Gastroesophageal sphincter (tissue), 4 donors: ENCODE measurements at regions not wholly inside any gene's neighbourhood (a gene's known extent, or its start where the extent isn't known, plus 50 kb on each side); places are given as distances from the start of the nearest gene placed in this dataset.

Source experiments
- ATAC-seq: fragments of 150-250 bp; one replicate; pipeline ENCODE4 v1.9.1; 2016; ENCODE audit warnings: mild to moderate bottlenecking, moderate library complexity
- H3K27ac ChIP-seq, 4 donors: fragments of 200-600 bp; sonication (generic) in 3 of 4; 1 replicate in 3 of 4; 2 replicates in 1 of 4; pipeline ENCODE4 v1.5.1; 2016 to 2019
- H3K27me3 ChIP-seq: fragments of 200-600 bp; sonication (generic); one replicate; pipeline ENCODE4 v1.5.1; 2019
- H3K36me3 ChIP-seq, 2 donors: fragments of 200-600 bp; sonication (generic); one replicate each; pipeline ENCODE4 v1.5.1; 2019; ENCODE audit warnings: control low read depth in 1 of 2
- H3K4me1 ChIP-seq, 3 donors: fragments of 200-600 bp; sonication (generic); 1 replicate in 2 of 3; 2 replicates in 1 of 3; pipeline ENCODE4 v1.5.1; 2016 to 2019; ENCODE audit warnings: control low read depth in 2 of 3
- H3K4me3 ChIP-seq, 2 donors: fragments of 200-600 bp; sonication (generic); one replicate each; pipeline ENCODE4 v1.5.1; 2019; ENCODE audit warnings: mild to moderate bottlenecking in 1 of 2, moderate library complexity in 1 of 2
- H3K9me3 ChIP-seq, 3 donors: fragments of 200-600 bp; sonication (generic); one replicate each; pipeline ENCODE4 v1.5.1; 2017 to 2019; ENCODE audit warnings: control low read depth in 2 of 3
- CTCF ChIP-seq, 4 experiments: fragments of 200-600 bp in 2 of 4; fragments of 450-650 bp in 2 of 4; sonication (generic) in 1 of 4; IDR thresholded peaks; one replicate each; pipeline ENCODE4 v1.5.1; 2017 to 2019; ENCODE audit warnings: antibody characterized with exemption in 4 of 4, mild to moderate bottlenecking in 2 of 4, moderate library complexity in 2 of 4
- EP300 ChIP-seq: sonication (generic); formaldehyde crosslinking; IDR thresholded peaks from one replicate; pipeline ENCODE4 v1.6.1; 2017; ENCODE audit warnings: antibody characterized with exemption, mild to moderate bottlenecking
- POLR2A ChIP-seq, 2 donors: fragments of 450-650 bp; IDR thresholded peaks; one replicate each; pipeline ENCODE4 v1.6.1; 2017; ENCODE audit warnings: antibody characterized with exemption in 2 of 2, mild to moderate bottlenecking in 2 of 2, moderate library complexity in 1 of 2
- POLR2AphosphoS5 ChIP-seq: sonication (generic); formaldehyde crosslinking; IDR thresholded peaks from one replicate; pipeline ENCODE4 v1.6.1; 2017; ENCODE audit warnings: antibody characterized with exemption
- WGBS, 2 donors: methylation state at CpG; one replicate each; pipeline ENCODE4 v1.1.5; 2018; ENCODE audit warnings: low coverage in 1 of 2; 5-methylcytosine and 5-hydroxymethylcytosine counted together

GRCh38 chr2:120874888-120875275 lies 139.2 kb downstream of the GLI2 start:
- WGBS, 2 donors = 80% methylated on average over 1 of the region's 5 CpGs; no CpG with 5 or more reads in 1 of the 2 donors
- no peaks in the 10 kb centered on the region for H3K36me3 ChIP-seq
- no peak for ATAC-seq
- no peak overlapping the region for H3K27ac ChIP-seq
- H3K27me3 ChIP-seq = no peaks in the 10 kb centered on the region
- H3K4me3 ChIP-seq = no peak overlapping the region
- peaks cover 0 to 29% (median 0%) of the 10 kb centered on the region in 3 donors for H3K4me1 ChIP-seq
- no peaks in the 10 kb centered on the region for H3K9me3 ChIP-seq
- TF ChIP-seq EP300 (no peak), CTCF (IDR thresholded peaks at IDR 0.05) (no peak), POLR2A (IDR thresholded peaks at IDR 0.05) (no peak), POLR2AphosphoS5 (no peak)

GRCh38 chr2:120875431-120875830 lies 139.8 kb downstream of the GLI2 start:
- no peak for ATAC-seq
- H3K27me3 ChIP-seq = no peaks in the 10 kb centered on the region
- WGBS, 2 donors = 55 to 65% methylated on average over 7 to 8 of the region's 11 CpGs
- H3K36me3 ChIP-seq = no peaks in the 10 kb centered on the region
- no peak for TF ChIP-seq EP300
- no peak for TF ChIP-seq CTCF (IDR thresholded peaks at IDR 0.05)
- TF ChIP-seq POLR2A (IDR thresholded peaks at IDR 0.05) = no peak
- H3K4me3 ChIP-seq = no peak overlapping the region
- H3K27ac ChIP-seq = no peak overlapping the region
- no peaks in the 10 kb centered on the region for H3K9me3 ChIP-seq
- peaks cover 0 to 26% (median 0%) of the 10 kb centered on the region in 3 donors for H3K4me1 ChIP-seq

- Histone ChIP-seq H3K4me3 (no peak overlapping the region), H3K4me1 (peaks cover 0 to 26% (median 0%) of the 10 kb centered on the region in 3 donors), H3K27me3 (no peaks in the 10 kb centered on the region), H3K9me3 (no peaks in the 10 kb centered on the region), H3K27ac (no peak overlapping the region), H3K36me3 (no peaks in the 10 kb centered on the region)
- no peak for TF ChIP-seq CTCF (IDR thresholded peaks at IDR 0.05)
- TF ChIP-seq POLR2A (IDR thresholded peaks at IDR 0.05) = no peak
- TF ChIP-seq EP300 = no peak
- TF ChIP-seq POLR2AphosphoS5 = no peak
- WGBS, 2 donors = 58 to 90% methylated on average over 2 to 8 of the region's 11 CpGs
- ATAC-seq = no peak
Observed at GRCh38 chr2:120876526-120877280, 141.0 kb downstream of the GLI2 start.

GRCh38 chr2:120877409-120877808 lies 141.7 kb downstream of the GLI2 start:
- no peaks in the 10 kb centered on the region for H3K9me3 ChIP-seq
- no peaks in the 10 kb centered on the region for H3K27me3 ChIP-seq
- WGBS, 2 donors = 81 to 88% methylated on average over 7 of the region's 7 CpGs
- TF ChIP-seq POLR2A (IDR thresholded peaks at IDR 0.05) (no peak), POLR2AphosphoS5 (no peak), EP300 (no peak), CTCF (IDR thresholded peaks at IDR 0.05) (no peak)
- H3K36me3 ChIP-seq = no peaks in the 10 kb centered on the region
- peaks cover 0 to 33% (median 5%) of the 10 kb centered on the region in 3 donors for H3K4me1 ChIP-seq
- H3K4me3 ChIP-seq = no peak overlapping the region
- no peak for ATAC-seq
- no peak overlapping the region for H3K27ac ChIP-seq

GRCh38 chr2:120878970-120879369 lies 143.3 kb downstream of the GLI2 start:
- no peak for ATAC-seq
- 80 to 90% methylated on average over 2 to 6 of the region's 7 CpGs for WGBS, 2 donors
- Histone ChIP-seq H3K36me3 (no peaks in the 10 kb centered on the region), H3K4me1 (peaks cover 0 to 38% (median 7%) of the 10 kb centered on the region in 3 donors), H3K27ac (no peak overlapping the region), H3K9me3 (no peaks in the 10 kb centered on the region), H3K4me3 (no peak overlapping the region), H3K27me3 (no peaks in the 10 kb centered on the region)
- TF ChIP-seq EP300 = no peak
- no peak for TF ChIP-seq POLR2AphosphoS5
